ENCODE measurements at regions not wholly inside any gene's neighbourhood (a gene's known extent, or its start where the extent isn't known, plus 50 kb on each side); places are given as distances from the start of the nearest gene placed in this dataset.

- H3K4me1 ChIP-seq (ENCODE audit: control insufficient read depth in 1 of 2, insufficient read depth in 1 of 2, low read depth in 1 of 2, low read length in 1 of 2) = no peaks in the 10 kb centered on the region
- H3K27ac ChIP-seq = no peak overlapping the region
- no peak for TF ChIP-seq CTCF (IDR thresholded peaks at IDR 0.05)
- no peaks in the 10 kb centered on the region for H3K9me3 ChIP-seq
- no peaks in the 10 kb centered on the region for H3K36me3 ChIP-seq
- no peak overlapping the region for H3K4me3 ChIP-seq (ENCODE audit: low read depth in 1 of 2, low read length in 1 of 2)
- no peaks in the 10 kb centered on the region for H3K27me3 ChIP-seq
Observed at GRCh38 chr10:44264244-44264643, 120.7 kb downstream of the CXCL12 start.

DNA sequence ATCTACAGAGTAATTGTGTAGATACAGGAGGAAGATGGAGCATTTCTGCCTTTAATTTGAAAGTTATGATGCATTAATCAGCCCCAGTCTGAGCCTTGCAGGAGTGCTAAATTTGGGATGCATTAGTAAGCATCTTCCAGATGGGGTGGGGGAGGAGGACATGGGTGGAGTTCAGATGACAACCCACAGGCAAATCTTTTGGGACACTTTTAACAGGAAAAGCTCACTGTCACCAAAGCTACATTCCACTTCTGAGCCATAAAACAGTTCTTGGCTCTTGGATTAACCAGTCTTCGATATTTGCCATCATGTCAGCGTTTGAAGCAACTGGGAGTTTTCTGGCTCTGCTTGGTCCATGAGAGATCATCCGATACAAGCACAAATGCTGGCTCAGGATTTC, 121.1 kb downstream of the CXCL12 start:
- Histone ChIP-seq H3K9me3 (no peaks in the 10 kb centered on the region), H3K36me3 (no peaks in the 10 kb centered on the region), H3K27me3 (no peaks in the 10 kb centered on the region), H3K27ac (no peak overlapping the region), H3K4me3 (ENCODE audit: low read depth in 1 of 2, low read length in 1 of 2) (no peak overlapping the region), H3K4me1 (ENCODE audit: control insufficient read depth in 1 of 2, insufficient read depth in 1 of 2, low read depth in 1 of 2, low read length in 1 of 2) (no peaks in the 10 kb centered on the region)
- TF ChIP-seq CTCF (IDR thresholded peaks at IDR 0.05) = no peak

DNA sequence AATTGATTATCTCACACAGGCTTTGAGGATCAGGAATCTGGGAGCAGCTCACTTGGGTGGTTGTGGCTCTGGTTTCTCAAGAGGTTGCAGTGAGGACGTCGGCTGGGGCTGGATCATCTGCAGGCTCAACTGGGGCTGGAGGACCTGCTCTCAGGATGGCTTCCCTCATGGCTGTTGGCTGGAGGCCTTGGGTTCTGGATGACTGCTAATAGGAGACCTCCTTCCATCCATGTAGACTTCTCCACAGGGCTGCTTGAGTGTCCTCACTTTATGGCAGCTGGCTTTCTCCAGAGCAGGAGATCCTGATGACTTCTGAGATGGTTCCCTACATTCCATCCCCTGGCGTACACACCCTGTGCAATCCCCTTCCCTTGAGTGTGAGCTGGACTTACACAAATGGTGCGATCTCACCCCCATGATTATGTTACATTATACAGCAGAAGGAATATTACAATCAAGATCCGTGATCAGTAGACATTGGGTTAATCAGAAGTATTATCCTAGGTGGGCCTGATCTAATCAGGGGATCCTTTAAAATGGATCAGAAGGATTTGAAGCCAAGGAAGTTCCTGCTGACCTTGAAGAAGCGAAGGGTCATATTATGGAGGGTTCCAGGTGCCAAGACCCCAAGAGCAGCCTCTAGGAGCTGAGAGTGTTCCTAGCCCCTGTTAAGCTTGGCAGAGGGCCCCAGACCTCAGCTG, 122.2 kb downstream of the CXCL12 start:
- no peak overlapping the region for H3K4me3 ChIP-seq (ENCODE audit: low read depth in 1 of 2, low read length in 1 of 2)

DNA sequence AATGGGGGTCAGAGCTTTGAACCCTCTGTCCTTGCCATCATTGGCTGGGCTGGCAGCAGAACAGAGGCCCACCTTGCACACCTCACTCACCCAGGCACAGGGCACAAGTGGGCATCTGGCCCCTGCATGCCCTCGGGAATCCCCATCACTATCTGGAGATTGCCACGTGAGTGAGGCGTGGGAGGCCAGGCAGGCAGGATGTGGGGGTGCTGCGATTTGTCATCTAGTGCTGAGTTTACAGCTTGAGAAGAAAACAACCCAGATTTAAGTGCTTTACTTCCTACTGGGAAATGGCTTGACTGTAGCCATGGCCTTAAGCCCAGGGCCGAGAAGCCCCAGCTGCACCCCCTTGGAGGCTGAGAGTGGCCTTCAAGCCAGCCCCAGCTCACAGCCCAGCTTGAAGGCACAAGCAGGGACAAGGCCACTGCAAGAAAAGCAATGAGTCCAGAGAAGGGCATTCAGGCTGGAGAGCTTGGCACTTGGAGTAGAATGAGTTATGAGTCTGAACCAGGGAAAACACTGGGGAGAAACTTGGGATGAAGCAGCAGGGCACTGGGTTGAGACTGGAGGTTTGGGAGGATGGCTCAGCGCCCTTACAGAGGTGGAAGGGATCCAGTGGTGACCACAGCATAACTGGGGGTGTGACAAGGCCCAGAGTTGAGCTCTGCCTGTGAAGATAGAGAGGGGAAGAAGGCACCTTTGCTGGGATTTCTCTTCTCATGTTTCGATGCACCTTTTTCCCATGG, 123.0 kb downstream of the CXCL12 start:
- no peak overlapping the region for H3K4me3 ChIP-seq (ENCODE audit: low read depth in 1 of 2, low read length in 1 of 2)
- no peaks in the 10 kb centered on the region for H3K36me3 ChIP-seq
- H3K27me3 ChIP-seq = no peaks in the 10 kb centered on the region
- no peaks in the 10 kb centered on the region for H3K9me3 ChIP-seq
- TF ChIP-seq CTCF (IDR thresholded peaks at IDR 0.05) = no peak
- no peak overlapping the region for H3K27ac ChIP-seq
- H3K4me1 ChIP-seq (ENCODE audit: control insufficient read depth in 1 of 2, insufficient read depth in 1 of 2, low read depth in 1 of 2, low read length in 1 of 2) = no peaks in the 10 kb centered on the region

More for the DNA sequence above, 122.2 kb downstream of the CXCL12 start:
- Histone ChIP-seq H3K4me1 (ENCODE audit: control insufficient read depth in 1 of 2, insufficient read depth in 1 of 2, low read depth in 1 of 2, low read length in 1 of 2) (no peaks in the 10 kb centered on the region), H3K36me3 (no peaks in the 10 kb centered on the region), H3K9me3 (no peaks in the 10 kb centered on the region), H3K27ac (no peak overlapping the region), H3K27me3 (no peaks in the 10 kb centered on the region)
- no peak for TF ChIP-seq CTCF (IDR thresholded peaks at IDR 0.05)

- H3K9me3 ChIP-seq = no peaks in the 10 kb centered on the region
- no peaks in the 10 kb centered on the region for H3K4me1 ChIP-seq (ENCODE audit: control insufficient read depth in 1 of 2, insufficient read depth in 1 of 2, low read depth in 1 of 2, low read length in 1 of 2)
- TF ChIP-seq CTCF (IDR thresholded peaks at IDR 0.05) = no peak
- no peak overlapping the region for H3K27ac ChIP-seq
- no peak overlapping the region for H3K4me3 ChIP-seq (ENCODE audit: low read depth in 1 of 2, low read length in 1 of 2)
- H3K27me3 ChIP-seq = no peaks in the 10 kb centered on the region
- no peaks in the 10 kb centered on the region for H3K36me3 ChIP-seq
Observed at GRCh38 chr10:44261296-44261695, 123.6 kb downstream of the CXCL12 start.
